Mesenchymal stem cell (in vitro differentiated cells and primary cell): ENCODE measurements at regions not wholly inside any gene's neighbourhood (a gene's known extent, or its start where the extent isn't known, plus 50 kb on each side); places are given as distances from the start of the nearest gene placed in this dataset.

Source experiments
- DNase-seq: peaks from one replicate; pipeline ENCODE4 v3.0.0-alpha.2; 2013
- H2AFZ ChIP-seq: one replicate; pipeline ENCODE4 v1.6.1; 2013; ENCODE audit warnings: low read depth, mild to moderate bottlenecking, control low read depth, inconsistent platforms, low read length, moderate library complexity
- H2AK5ac ChIP-seq: 2 replicates; pipeline ENCODE4 v1.6.1; 2013; ENCODE audit warnings: low read length, moderate library complexity, mild to moderate bottlenecking, inconsistent platforms; ENCODE audit not compliant: severe bottlenecking
- H2BK120ac ChIP-seq: one replicate; pipeline ENCODE4 v1.6.1; 2013; ENCODE audit warnings: low read depth, mild to moderate bottlenecking, inconsistent platforms, low read length, moderate library complexity
- H2BK12ac ChIP-seq, 2 experiments: one replicate each; pipeline ENCODE4 v1.6.1; 2013; ENCODE audit warnings: inconsistent platforms in 2 of 2, low read length in 2 of 2, mild to moderate bottlenecking in 2 of 2, moderate library complexity in 2 of 2, control low read depth in 1 of 2
- H2BK15ac ChIP-seq: one replicate; pipeline ENCODE4 v1.6.1; 2013; ENCODE audit warnings: mild to moderate bottlenecking, low read depth, inconsistent platforms; ENCODE audit not compliant: poor library complexity, severe bottlenecking
- H2BK5ac ChIP-seq: 2 replicates; pipeline ENCODE4 v1.6.1; 2013; ENCODE audit warnings: low read depth, mild to moderate bottlenecking, low read length, control low read depth, inconsistent platforms; ENCODE audit not compliant: poor library complexity, severe bottlenecking
- H3K14ac ChIP-seq, 2 experiments: one replicate each; pipeline ENCODE4 v1.6.1; 2013; ENCODE audit warnings: inconsistent platforms in 2 of 2, low read length in 2 of 2, control low read depth in 1 of 2, mild to moderate bottlenecking in 1 of 2, moderate library complexity in 1 of 2
- H3K18ac ChIP-seq, 2 experiments: one replicate each; pipeline ENCODE4 v1.6.1; 2013; ENCODE audit warnings: inconsistent platforms in 2 of 2, low read length in 2 of 2, control low read depth in 1 of 2, low read depth in 1 of 2, mild to moderate bottlenecking in 1 of 2
- H3K23ac ChIP-seq, 2 experiments: one replicate each; pipeline ENCODE4 v1.6.1; 2013; ENCODE audit warnings: inconsistent platforms in 2 of 2, low read length in 2 of 2, mild to moderate bottlenecking in 2 of 2, moderate library complexity in 2 of 2, control low read depth in 1 of 2
- H3K27ac ChIP-seq: 2 replicates; pipeline ENCODE4 v1.5.1; 2013; ENCODE audit warnings: mild to moderate bottlenecking, moderate library complexity, low read length, control low read depth, inconsistent platforms; ENCODE audit not compliant: poor library complexity, severe bottlenecking
- H3K27me3 ChIP-seq, 2 experiments: 2 replicates each; pipeline versions ENCODE4 v1.6.1 to v1.7.0; 2013; ENCODE audit warnings: low read length in 2 of 2, mild to moderate bottlenecking in 2 of 2, moderate library complexity in 2 of 2, control low read depth in 1 of 2, inconsistent platforms in 1 of 2; ENCODE audit not compliant: control insufficient read depth in 1 of 2, insufficient read depth in 1 of 2
- H3K36me3 ChIP-seq, 2 experiments: 2 replicates each; pipeline versions ENCODE4 v1.6.1 to v1.7.0; 2013; ENCODE audit warnings: low read length in 2 of 2, control low read depth in 1 of 2, inconsistent platforms in 1 of 2, low read depth in 1 of 2, mild to moderate bottlenecking in 1 of 2; ENCODE audit not compliant: insufficient read depth in 2 of 2, control insufficient read depth in 1 of 2
- H3K4ac ChIP-seq, 2 experiments: one replicate each; pipeline ENCODE4 v1.6.1; 2013; ENCODE audit warnings: inconsistent platforms in 2 of 2, low read length in 2 of 2, mild to moderate bottlenecking in 2 of 2, moderate library complexity in 2 of 2, control low read depth in 1 of 2, low read depth in 1 of 2
- H3K4me1 ChIP-seq: 2 replicates; pipeline ENCODE4 v1.6.1; 2013; ENCODE audit warnings: low read depth, low read length, control low read depth; ENCODE audit not compliant: control insufficient read depth, insufficient read depth
- H3K4me2 ChIP-seq: 2 replicates; pipeline ENCODE4 v1.6.1; 2013; ENCODE audit warnings: low read length, mild to moderate bottlenecking, inconsistent platforms; ENCODE audit not compliant: poor library complexity, severe bottlenecking
- H3K4me3 ChIP-seq, 2 experiments: 2 replicates each; pipeline versions ENCODE4 v1.5.1 to v1.7.0; 2013; ENCODE audit warnings: low read length in 2 of 2, mild to moderate bottlenecking in 2 of 2, control low read depth in 1 of 2, low read depth in 1 of 2; ENCODE audit not compliant: insufficient read depth in 1 of 2
- H3K79me1 ChIP-seq: replicated peaks from 2 replicates; pipeline ENCODE4 v1.6.1; 2013; ENCODE audit warnings: mild to moderate bottlenecking, control low read depth, low read length, inconsistent platforms; ENCODE audit not compliant: poor library complexity, severe bottlenecking
- H3K9ac ChIP-seq: 2 replicates; pipeline ENCODE4 v1.7.0; 2013; ENCODE audit warnings: mild to moderate bottlenecking, low read length, moderate library complexity
- H3K9me3 ChIP-seq: 2 replicates; pipeline ENCODE4 v1.7.0; 2013; ENCODE audit warnings: mild to moderate bottlenecking, low read length; ENCODE audit not compliant: control insufficient read depth
- H4K8ac ChIP-seq: one replicate; pipeline ENCODE4 v1.6.1; 2013; ENCODE audit warnings: inconsistent platforms, mild to moderate bottlenecking, low read length, moderate library complexity
- H4K91ac ChIP-seq: one replicate; pipeline ENCODE4 v1.6.1; 2013; ENCODE audit warnings: mild to moderate bottlenecking, low read length, inconsistent platforms
- WGBS: methylation state at CpG from one replicate; pipeline ENCODE4 v1.1.7; 2013; ENCODE audit warnings: mixed read lengths; 5-methylcytosine and 5-hydroxymethylcytosine counted together

GRCh38 chr7:114364151-114364550 is 50.5 kb upstream of the FOXP2 start:
- H3K9ac ChIP-seq: no peak overlapping the region
- no peak overlapping the region for H3K4me3 ChIP-seq
- no peak overlapping the region for H3K4ac ChIP-seq
- no peak overlapping the region for H3K18ac ChIP-seq
- H3K14ac ChIP-seq: peak overlapping the region in 1 of 2 experiments; percentile 60
- no peaks in the 10 kb centered on the region for H3K9me3 ChIP-seq
- no peak overlapping the region for H3K23ac ChIP-seq
- H3K27ac ChIP-seq: no peak overlapping the region
- H3K27me3 ChIP-seq: no peaks in the 10 kb centered on the region
- no peak overlapping the region for H2BK12ac ChIP-seq
- WGBS: 62% methylated on average over 3 of the region's 3 CpGs
- no peak for DNase-seq
- H3K79me1 ChIP-seq: no peaks in the 10 kb centered on the region
- no peak overlapping the region for H4K8ac ChIP-seq
- no peak overlapping the region for H2BK120ac ChIP-seq
- H2AFZ ChIP-seq: no peak overlapping the region
- no peak overlapping the region for H2BK15ac ChIP-seq
- no peak overlapping the region for H2BK5ac ChIP-seq
- no peak overlapping the region for H2AK5ac ChIP-seq
- H3K36me3 ChIP-seq: no peaks in the 10 kb centered on the region
- no peak overlapping the region for H4K91ac ChIP-seq
- H3K4me1 ChIP-seq: no peaks in the 10 kb centered on the region
- no peak overlapping the region for H3K4me2 ChIP-seq

- WGBS: 83% methylated on average over 1 of the region's 1 CpG
- H2BK15ac ChIP-seq: no peak overlapping the region
- H3K27ac ChIP-seq: no peak overlapping the region
- H3K4me2 ChIP-seq: no peak overlapping the region
- no peak overlapping the region for H2AK5ac ChIP-seq
- no peak overlapping the region for H3K23ac ChIP-seq
- no peak overlapping the region for H2BK5ac ChIP-seq
- H3K4me1 ChIP-seq: no peaks in the 10 kb centered on the region
- no peak overlapping the region for H3K9ac ChIP-seq
- H2AFZ ChIP-seq: no peak overlapping the region
- no peaks in the 10 kb centered on the region for H3K36me3 ChIP-seq
- no peak overlapping the region for H3K14ac ChIP-seq
- no peak overlapping the region for H3K18ac ChIP-seq
- no peak overlapping the region for H2BK12ac ChIP-seq
- no peak overlapping the region for H4K91ac ChIP-seq
- no peak overlapping the region for H4K8ac ChIP-seq
- H3K4me3 ChIP-seq: no peak overlapping the region
- no peaks in the 10 kb centered on the region for H3K27me3 ChIP-seq
- H2BK120ac ChIP-seq: no peak overlapping the region
- no peak for DNase-seq
- H3K79me1 ChIP-seq: no peaks in the 10 kb centered on the region
- no peaks in the 10 kb centered on the region for H3K9me3 ChIP-seq
- H3K4ac ChIP-seq: no peak overlapping the region
Measured at GRCh38 chr7:114363292-114363691, 51.3 kb upstream of the FOXP2 start.

- Histone ChIP-seq H4K8ac (no peak overlapping the region), H3K79me1 (no peaks in the 10 kb centered on the region), H3K23ac (no peak overlapping the region)
Measured at GRCh38 chr7:114358911-114359310, 55.7 kb upstream of the FOXP2 start.

GRCh38 chr7:114356133-114356532 is 58.5 kb upstream of the FOXP2 start:
- no peak overlapping the region for H2BK12ac ChIP-seq
- H3K36me3 ChIP-seq: no peaks in the 10 kb centered on the region
- H2BK15ac ChIP-seq: no peak overlapping the region
- no peak overlapping the region for H2BK5ac ChIP-seq
- H2AFZ ChIP-seq: no peak overlapping the region
- no peak overlapping the region for H4K8ac ChIP-seq
- H4K91ac ChIP-seq: no peak overlapping the region
- H3K9me3 ChIP-seq: no peaks in the 10 kb centered on the region
- no peak overlapping the region for H3K18ac ChIP-seq
- H3K4me2 ChIP-seq: no peak overlapping the region
- H3K9ac ChIP-seq: no peak overlapping the region
- H2AK5ac ChIP-seq: no peak overlapping the region
- H3K27ac ChIP-seq: no peak overlapping the region
- no peaks in the 10 kb centered on the region for H3K27me3 ChIP-seq
- H3K23ac ChIP-seq: no peak overlapping the region
- no peak overlapping the region for H3K4me3 ChIP-seq
- H2BK120ac ChIP-seq: no peak overlapping the region
- no CpG with 5 or more reads among the region's 3 CpGs for WGBS
- H3K4ac ChIP-seq: no peak overlapping the region
- no peak for DNase-seq
- H3K14ac ChIP-seq: no peak overlapping the region
- no peaks in the 10 kb centered on the region for H3K4me1 ChIP-seq
- H3K79me1 ChIP-seq: no peaks in the 10 kb centered on the region

More at GRCh38 chr7:114358911-114359310, 55.7 kb upstream of the FOXP2 start:
- Histone ChIP-seq H2BK5ac (no peak overlapping the region), H3K9ac (no peak overlapping the region), H3K36me3 (no peaks in the 10 kb centered on the region), H3K4ac (no peak overlapping the region), H2AK5ac (no peak overlapping the region), H3K14ac (peak overlapping the region in 1 of 2 experiments; percentile 41), H2BK120ac (no peak overlapping the region), H2BK15ac (no peak overlapping the region), H3K4me3 (no peak overlapping the region), H2BK12ac (no peak overlapping the region), H2AFZ (no peak overlapping the region), H3K27me3 (no peaks in the 10 kb centered on the region), H3K18ac (peak overlapping the region in 1 of 2 experiments; percentile 12), H3K4me2 (no peak overlapping the region), H3K4me1 (no peaks in the 10 kb centered on the region), H3K27ac (no peak overlapping the region), H3K9me3 (no peaks in the 10 kb centered on the region), H4K91ac (no peak overlapping the region)
- no peak for DNase-seq
- 71% methylated on average over 2 of the region's 2 CpGs for WGBS
